GM12878 (cell line): ENCODE measurements at regions not wholly inside any gene's neighbourhood (a gene's known extent, or its start where the extent isn't known, plus 50 kb on each side); places are given as distances from the start of the nearest gene placed in this dataset.

ENCODE experiments used
- CTCF ChIP-seq, 3 experiments: IDR thresholded peaks in 2 of 3; conservative IDR thresholded peaks in 1 of 3; 2 replicates each; pipeline ENCODE4 v1.5.1; 2011; ENCODE audit warnings: low read depth in 3 of 3, low read length in 3 of 3, mild to moderate bottlenecking in 3 of 3, control low read depth in 2 of 3, moderate library complexity in 2 of 3, inconsistent platforms in 1 of 3, mixed read lengths in 1 of 3; ENCODE audit not compliant: control insufficient read depth in 2 of 3, insufficient read depth in 1 of 3; ENCODE audit errors: extremely low read depth in 1 of 3
- EP300 ChIP-seq, 2 experiments: fragments of 150-350 bp in 1 of 2; IDR thresholded peaks; 2 replicates each; pipeline ENCODE4 v1.6.1; 2011 to 2012; ENCODE audit warnings: low read depth in 2 of 2, low read length in 2 of 2, borderline replicate concordance in 1 of 2, improper control_type of control experiment in 1 of 2, inconsistent platforms in 1 of 2; ENCODE audit not compliant: control insufficient read depth in 1 of 2
- RFX5 ChIP-seq: IDR thresholded peaks from 2 replicates; pipeline ENCODE4 v1.6.1; 2011; ENCODE audit warnings: low read depth, low read length, improper control_type of control experiment

- no peak for TF ChIP-seq CTCF (IDR thresholded peaks at IDR 0.05 in 2 of 3, conservative IDR thresholded peaks at IDR 0.05 in 1 of 3; ENCODE audit: control insufficient read depth in 2 of 3, extremely low read depth in 1 of 3, insufficient read depth in 1 of 3, low read depth in 3 of 3, low read length in 3 of 3)
- TF ChIP-seq EP300 (IDR thresholded peaks at IDR 0.05; ENCODE audit: borderline replicate concordance in 1 of 2, control insufficient read depth in 1 of 2, low read depth in 2 of 2, low read length in 2 of 2): no peak
- TF ChIP-seq RFX5: no peak
Observed at GRCh38 chr1:114258074-114258473, 104.4 kb upstream of the SYT6 start.
